LHCN-M2 (cell line): ENCODE measurements at regions not wholly inside any gene's neighbourhood (a gene's known extent, or its start where the extent isn't known, plus 50 kb on each side); places are given as distances from the start of the nearest gene placed in this dataset.

Source experiments
- DNase-seq: peaks from one replicate; pipeline ENCODE4 v3.0.0-alpha.2; 2012; ENCODE audit warnings: low read depth

DNA sequence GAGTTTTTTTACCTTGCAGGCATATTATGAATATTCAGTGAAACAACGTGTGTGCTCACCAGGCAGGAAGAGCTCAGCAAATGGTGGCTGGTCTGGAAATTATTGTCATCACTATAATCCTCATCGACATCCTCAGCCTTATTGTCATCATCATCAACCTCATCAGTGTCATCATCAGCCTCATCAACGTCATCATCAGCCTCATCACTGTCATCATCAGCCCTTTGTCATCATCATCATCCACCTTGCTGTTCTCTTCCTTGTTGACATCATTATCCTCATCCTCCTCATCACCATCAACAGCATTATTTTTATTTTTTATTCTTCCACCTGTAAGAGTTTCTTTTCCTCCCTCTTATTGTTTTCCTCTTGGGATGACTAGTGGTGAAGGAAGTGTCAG, 142.3 kb upstream of the GPR26 start:
- DNase-seq = no peak

DNA sequence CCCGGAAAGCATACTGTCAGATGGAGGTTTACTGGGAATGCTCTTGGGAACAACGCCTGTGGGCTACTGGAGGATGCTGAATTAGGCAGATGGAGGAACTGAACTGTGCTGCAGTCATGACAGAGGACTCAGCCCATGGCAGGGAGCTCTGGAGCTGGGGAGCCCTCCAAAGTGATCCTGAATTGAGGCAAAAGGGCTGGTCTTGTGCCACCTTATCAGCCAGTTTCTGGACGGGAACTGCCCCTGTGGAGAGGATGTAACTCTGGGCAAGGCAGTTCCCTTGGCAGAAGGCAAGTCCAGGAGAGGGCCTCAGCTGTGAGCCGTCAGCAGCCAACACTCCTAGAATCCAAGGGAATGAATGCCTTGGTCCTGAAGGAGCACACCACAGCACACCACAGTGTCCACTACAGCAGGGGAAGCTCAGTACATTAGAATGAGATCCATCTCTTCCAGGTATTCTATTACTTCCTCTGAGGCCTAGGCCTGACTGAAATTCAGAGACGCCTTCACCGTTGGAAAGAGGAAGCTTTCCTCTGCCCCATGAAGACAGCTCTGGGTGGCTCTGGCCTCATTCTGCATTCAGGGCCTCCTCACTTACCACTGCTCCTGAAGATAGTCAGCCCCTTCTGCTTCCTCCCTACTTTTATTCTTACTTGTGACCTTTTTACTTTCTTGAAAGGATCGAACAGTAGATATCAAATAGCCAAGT, 139.6 kb upstream of the GPR26 start:
- no peak for DNase-seq

DNA sequence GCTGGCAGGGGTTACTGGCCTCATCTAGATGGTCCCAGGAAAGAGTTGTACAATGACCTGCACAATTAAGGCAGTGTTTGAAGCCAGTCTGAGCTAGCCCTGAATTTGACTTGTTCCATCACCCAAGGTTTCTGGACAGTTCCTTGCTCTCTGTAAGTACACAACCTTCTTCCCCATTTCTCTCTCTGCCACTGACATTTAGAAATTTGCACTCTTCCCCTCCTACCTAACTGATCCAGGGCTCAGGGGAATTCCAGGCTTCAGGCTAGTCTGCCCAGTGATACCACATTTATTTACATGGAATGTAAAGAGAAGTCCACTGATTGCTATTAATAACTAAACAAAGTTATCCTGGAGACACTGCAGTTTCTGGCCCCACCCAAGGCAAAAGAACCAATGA, 139.0 kb upstream of the GPR26 start:
- no peak for DNase-seq

DNA sequence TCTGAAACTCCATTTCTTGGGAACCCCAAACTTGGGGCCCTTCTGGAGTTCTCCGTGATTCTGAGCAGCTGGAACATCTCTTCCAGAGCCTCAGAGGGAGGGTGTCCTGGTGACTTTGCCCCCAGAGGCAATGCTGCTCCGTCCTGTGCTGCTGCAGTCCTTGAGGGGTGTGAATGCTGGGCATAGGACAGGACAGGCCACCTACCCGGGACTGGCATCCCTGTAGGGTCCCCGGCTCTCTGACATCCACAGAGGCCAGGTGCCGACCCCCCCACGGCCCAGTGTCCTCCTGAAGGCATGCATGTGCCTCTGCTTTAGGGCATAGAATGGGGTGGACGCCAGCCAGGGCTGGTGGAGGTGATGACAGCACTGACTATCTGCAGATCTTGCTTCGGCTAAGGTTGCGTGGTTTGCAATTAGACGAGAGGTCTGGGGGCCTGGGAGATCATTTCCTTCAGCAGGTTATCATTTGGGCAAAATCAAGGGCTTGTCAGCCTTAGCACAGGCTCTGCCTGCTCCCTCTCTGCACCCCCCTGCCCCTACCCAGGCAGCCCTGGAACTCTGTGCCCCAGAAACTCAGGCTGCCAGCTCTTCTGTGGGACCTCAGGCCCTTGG, 136.9 kb upstream of the GPR26 start:
- no peak for DNase-seq

DNA sequence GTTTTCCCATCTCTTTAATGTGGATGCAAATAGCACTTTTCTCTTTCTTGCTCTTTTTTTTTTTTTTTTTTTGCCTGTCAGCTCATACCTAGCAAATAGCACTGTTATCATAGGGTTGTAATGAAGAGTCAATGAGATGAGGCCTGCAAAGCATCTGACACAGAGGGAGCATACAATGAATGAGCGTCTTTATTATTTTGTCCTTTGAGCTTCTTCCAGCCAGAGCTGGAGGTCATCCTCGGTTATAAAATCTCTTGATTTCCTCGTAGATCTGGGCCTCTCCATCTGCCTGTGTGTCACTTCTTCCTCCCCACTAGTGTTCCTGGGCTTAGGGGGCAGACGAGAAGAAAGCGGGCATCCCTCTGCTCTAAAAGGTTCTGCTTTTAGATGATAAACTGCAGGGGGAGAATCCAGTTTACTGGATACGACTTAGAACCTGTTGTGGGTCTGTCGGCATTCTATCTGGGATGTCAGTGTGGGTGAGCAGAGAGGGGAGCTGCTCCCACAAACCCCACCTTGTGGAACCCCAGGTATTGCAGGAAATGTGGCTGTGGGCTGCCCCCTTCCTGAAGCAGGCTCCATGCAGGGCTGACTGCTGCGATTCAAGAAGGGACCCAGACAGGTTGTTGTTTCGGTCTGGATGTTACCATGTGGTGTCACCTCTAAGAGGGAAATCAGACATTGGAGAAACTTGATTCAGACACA, 135.8 kb upstream of the GPR26 start:
- no peak for DNase-seq

DNA sequence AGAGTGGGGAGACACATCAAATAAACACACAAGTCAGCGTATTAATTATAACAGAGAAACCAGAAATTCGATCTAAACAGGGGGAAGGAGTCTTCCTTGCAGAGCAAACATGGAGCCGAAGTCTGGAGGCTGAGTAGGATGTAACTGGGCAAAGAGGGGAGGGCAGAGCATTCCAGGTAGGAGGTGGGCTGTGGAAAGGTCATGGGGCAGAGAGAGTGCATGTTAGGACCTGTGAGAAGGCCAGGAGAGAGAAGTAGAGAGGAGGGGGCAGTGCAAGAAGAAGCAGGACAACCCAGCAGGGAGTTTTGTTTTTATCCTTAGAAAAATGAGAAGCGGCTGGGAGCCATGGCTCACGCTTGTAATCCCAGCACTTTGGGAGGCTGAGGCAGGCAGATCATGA, 130.8 kb upstream of the GPR26 start:
- no peak for DNase-seq

DNA sequence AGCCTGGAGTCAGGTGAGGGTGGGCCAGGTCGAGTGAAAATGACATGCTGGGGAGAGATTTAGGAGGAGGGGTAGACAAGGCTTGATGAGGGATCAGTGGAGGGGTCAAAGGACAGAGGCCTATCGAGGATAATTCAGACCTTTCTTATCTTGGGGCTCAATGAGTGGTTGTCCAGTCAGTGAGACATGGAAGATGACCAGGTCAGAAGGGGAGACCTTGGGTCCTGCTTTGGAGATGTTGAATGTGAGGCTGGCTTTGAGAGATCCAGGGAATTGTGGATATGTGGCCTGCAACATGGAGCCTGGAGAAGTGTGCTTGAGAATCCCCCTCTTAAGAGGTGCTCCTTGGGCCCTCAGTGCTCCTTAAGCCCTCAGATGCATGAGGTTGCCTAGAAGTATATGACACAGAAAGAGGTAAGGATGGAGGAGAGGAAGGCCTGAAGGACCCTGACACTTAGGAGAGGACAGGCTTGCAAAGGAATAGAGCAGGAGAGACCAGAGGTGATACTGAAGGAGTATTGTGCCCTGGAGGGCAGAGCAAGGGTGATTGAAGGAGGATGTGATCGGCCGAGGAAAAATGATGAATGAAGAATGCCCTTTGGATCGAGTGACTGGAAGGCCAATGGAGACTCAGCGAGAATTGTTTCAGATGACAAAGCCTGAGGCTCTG, 129.8 kb upstream of the GPR26 start:
- DNase-seq = no peak

DNA sequence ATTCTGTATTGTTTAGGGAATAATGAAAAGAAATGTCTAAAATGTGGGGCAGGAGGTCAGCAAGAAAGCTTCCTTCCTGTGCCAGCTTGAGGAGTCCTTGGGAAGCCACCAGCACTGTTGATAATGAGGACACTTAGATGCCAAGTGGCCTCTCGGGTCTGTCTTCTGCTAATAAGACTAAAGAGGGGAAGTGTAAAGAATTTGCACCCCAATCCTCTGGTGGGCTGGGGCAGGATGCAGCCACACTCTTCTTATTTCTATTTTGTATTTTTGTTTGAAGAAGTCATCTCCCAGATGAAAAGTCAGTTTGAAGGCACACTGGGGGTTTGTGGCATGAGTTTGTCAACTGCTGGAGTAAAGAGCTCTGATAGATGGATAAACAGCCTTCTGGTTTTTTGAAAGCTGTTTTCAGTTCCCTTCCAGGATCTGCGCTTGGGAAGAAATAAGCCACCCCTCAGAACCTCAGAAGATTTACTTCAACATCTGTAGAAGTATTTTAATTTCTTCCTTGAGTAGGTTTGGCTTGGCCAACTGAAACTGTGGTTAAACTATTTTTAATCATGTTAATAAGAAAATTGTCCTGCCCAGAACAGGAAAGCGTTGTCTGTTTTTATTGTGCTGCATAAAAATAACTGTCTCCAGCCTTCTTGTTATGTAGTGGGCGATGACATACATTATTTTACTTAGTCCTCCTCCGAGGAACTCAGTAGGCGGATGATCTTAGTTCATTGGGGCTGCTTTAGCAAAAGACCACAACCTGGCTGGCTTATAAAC, 128.8 kb upstream of the GPR26 start:
- DNase-seq = no peak

DNA sequence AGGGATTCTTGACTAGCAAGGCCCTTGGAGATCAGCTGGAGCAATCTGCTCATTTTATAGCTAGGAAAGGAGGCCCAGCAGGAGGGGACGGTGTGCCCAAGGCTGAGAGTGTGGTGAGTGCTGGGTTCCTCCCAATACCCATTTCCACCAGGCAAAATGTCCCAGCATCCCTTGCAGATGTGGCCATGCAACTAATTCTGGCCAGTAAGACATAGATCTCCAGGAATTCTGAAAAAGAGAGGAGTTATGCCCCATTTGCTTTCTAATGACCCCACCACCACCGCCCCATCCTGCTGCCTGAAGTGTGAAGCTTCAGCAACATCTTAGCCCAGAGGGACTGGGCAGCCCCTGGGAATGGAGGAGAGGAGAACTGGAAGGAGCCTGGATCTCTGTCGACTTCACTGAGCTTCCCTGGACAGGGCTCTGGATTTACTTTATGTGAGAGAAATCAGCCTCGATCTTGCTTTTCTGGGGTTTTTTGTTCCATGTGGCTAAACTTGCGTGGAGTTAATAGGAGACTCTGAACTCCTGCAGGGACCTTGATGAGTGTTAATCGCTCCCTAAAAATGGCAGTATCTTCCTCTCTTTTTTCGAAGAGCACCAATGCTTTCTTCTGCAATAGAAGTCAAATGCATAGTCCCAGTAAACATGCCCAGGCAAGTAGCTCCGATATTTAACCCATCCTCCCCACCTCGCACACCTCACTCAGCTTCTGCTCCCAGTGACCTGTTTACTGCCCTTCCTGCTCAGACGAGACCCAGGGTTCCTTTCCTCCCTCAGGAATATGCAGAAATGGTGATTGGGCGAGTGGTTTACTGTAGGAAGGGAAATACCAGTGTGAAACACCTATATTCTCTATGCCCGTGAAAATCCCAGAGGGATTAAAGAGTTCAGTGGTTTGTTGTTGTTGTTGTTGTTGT, 127.5 kb upstream of the GPR26 start:
- DNase-seq = no peak

DNA sequence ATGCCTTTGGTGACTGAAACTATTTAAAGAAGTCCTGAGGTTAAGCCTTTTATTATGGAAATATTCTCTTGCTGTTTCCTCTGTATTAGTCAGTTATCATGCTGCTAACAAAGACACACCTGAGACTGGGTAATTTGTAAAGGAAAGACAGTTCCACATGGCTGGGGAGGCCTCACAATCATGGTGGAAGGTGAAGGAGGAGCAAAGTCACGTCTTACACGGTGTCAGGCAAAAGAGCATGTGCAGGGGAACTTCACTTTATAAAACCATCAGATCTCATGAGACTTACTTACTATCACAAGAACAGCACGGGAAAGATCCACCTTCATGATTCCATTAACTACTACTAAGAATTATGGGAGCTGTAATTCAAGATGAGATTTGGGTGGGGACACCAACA, 121.2 kb upstream of the GPR26 start:
- no peak for DNase-seq

DNA sequence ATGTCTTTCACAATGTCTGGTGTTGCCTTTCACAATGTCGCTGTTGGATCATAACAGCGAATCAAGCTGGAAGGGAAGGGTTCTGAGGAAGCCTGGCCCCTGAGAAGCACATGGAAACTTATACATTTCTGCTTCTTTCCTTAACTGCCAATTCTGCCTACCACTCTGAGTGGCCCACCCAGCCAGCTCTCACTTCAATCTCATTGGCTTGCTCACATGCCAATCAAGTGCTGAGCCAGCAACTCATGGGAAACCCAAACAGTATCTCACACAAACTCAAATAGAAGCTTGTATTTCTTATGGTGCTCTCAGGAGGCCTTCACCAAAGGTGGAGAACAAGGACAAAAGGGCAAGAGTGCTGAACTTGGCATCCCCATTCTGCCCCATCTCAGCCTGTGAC, 117.4 kb upstream of the GPR26 start:
- DNase-seq = no peak

DNA sequence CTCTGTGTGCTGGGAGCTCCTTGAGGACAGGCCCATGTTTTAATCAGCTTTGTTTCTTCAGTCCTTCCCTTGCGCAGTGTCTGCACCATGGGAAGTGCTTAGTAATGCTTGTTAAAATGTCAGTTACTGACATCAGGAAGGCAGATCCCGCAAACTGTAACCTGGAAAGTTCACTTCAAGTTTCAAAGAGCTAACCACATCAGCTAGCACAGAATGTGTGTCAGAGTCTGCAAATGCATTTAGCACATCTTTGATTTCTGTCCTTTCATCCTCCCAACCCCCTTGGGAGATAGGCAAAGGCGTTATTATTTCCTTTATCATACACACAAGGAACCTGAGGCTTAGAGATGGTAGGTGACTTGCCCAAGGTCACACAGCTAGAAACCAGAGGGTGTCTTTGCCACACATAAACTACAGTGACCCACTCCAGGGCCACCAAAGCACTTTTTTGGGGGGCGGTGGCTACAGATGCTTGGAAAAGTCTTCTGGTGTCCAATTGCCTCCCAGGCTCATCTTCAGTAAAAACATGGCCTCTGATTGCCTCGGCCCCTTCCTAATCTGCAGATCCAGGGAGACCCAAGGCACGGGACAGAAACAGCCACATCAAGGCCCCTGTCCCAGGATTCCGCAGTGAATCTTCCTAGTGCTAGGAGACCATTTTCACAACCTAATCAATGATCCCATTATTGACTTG, 116.2 kb upstream of the GPR26 start:
- no peak for DNase-seq

DNA sequence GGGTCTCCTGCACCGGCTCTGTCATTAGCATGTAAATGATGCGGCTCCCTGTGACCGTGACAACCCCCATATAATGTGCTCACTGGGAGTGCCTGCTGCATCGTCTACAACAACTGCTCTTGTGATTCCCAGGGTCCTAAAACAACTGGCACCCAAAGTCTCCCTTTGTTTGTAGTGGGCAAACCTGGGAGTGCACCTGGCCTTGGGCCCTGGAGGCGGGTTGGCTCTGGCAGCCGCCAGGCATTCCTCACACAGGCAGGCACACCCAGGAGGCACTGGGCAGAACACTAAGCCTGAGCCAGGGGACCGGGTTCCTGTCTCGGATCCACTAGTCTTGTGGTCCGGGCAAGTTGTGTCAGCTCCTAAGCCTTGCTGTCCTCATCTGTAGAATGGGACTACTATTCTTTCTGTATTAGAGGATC, 115.5 kb upstream of the GPR26 start:
- DNase-seq = no peak

DNA sequence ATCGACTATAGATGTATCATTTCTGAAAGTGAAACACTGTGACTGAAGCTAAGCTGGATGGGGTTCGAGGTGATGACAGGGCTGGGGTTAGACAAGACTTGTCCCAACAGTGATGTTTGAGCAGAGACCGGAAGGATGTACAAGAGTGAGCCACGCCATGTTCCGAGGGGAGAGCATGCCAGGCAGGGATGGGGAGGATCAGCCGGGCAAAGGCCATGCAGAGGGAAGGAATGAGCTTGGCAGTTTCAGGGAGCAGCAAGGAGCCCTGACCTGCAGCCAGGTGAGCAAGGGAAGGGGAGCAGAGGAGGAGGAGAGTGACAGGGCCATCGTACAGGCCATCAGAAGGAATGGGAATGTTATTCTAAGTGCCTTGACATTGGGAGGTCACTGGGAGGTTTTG, 114.9 kb upstream of the GPR26 start:
- DNase-seq = no peak

DNA sequence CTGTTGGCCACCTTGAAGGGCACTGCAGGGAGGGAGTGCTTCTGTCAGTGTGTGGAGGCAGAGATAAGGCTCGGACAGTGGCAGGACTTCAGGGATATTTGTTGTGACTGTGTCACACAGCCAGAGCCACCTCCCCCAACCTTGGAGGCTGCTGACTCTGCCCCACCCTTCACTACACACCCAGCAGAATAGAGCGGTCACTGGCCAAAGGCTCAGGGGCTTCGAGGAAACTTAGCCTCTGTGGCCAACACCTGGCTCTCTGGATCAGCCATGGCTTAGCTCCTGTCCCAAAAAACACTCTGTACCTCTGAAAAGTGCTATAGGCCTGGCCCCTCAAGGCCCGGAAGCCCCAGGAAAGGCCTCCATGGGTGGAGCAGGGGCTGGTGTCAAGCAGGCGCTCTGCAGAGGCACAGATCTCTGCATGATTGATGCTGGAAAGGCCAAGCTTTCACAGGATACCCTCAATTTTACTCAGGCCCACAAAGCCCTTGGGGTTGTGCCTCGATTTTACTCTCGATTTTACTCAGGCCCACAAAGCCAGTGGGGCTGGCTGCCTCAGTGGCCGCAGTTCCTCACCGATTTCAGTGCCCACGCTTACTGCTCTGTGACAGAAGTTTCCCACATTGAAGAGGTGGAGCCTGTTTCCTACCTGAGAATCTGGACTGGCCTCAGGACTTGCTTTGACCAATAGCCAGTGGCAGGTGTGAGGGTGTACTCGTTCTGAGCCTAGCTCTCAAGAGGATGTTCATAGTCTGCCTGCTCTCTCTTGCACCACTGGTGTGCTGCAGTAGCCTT, 113.2 kb upstream of the GPR26 start:
- no peak for DNase-seq

DNA sequence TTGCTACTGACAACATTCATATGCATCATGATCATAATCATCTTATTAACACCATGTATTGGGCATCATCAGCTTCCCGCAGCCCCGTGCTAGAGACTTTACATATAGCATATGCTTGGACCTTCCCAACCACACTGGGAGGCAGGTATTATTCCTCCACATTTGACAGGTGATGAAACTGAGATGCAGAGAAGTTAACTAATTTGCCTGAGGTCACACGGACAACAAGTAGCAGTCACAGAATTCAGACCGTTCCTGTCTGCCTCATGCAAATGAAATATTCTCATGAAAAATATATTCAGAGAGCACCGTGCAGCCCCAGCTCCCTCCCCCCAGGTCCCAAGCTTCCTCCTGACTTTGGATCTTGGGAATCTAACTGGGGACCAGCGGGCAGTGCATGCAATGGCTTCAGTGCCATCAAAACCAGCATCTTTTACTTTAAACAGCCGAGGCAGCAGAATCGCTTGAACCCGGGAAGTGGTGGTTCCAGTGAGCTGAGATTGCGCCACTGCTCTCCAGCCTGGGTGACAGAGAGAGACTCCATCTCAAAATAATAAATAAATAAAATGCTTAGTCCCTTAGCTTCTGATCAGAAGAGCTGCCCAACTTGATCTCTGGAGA, 112.2 kb upstream of the GPR26 start:
- no peak for DNase-seq

DNA sequence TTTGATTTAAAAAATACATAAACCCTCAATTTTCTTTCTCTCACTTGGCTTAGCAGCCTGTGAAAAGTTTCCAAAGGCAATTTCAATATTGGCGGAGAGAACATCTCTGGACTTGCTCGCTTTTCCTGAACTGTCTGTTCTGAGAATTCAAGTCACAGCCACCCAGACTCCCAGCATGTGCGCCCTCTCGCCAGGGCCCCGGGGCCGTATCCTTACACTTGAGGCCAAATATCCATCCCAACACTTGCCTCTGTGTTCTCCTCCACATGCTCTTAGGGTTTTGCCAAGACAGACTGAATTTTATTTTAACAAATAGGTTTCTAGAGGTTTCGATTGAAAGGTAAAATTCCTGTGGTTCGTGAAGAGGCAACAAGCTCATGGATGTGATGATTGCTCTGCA, 111.5 kb upstream of the GPR26 start:
- DNase-seq = no peak

DNA sequence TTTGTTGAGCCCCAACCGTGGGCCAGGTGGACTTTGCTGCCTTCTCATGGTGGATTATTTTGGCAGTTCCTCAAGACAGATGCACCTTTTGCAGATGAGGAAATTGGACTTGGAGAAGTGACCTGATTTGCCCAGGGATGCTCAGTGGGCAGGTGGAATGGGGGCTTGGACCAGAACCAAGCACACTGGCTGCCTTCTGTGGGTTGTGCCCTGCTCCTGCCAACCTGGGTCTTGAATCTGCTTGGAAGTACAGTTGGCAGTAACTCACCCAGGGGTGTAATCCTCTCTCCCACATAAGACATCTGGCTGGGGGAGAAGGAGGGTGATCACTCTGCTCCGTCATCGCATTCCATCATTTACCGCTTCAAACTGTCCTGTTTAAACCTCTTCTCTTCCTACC, 110.5 kb upstream of the GPR26 start:
- DNase-seq = no peak

DNA sequence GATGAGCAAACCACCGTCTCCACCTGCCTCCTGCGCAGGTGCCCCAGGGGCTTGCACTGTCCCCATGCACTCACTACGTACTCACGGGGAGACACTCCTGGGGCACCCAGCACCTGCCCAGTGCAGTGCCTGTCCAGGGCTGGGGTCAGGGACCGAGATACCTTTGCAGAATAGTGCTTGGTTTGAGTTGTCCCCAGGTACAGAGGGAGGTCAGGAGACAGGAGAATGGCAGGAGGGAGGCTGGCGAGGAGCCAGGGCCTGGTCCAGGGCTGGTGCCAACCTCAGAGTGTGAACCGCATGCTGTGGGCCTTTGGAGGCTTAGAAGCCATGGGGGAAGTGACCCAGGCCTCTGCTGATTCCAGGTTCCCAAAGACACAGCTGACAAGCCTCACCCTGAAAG, 110.1 kb upstream of the GPR26 start:
- no peak for DNase-seq
